ENCODE measurements at regions not wholly inside any gene's neighbourhood (a gene's known extent, or its start where the extent isn't known, plus 50 kb on each side); places are given as distances from the start of the nearest gene placed in this dataset.

DNA sequence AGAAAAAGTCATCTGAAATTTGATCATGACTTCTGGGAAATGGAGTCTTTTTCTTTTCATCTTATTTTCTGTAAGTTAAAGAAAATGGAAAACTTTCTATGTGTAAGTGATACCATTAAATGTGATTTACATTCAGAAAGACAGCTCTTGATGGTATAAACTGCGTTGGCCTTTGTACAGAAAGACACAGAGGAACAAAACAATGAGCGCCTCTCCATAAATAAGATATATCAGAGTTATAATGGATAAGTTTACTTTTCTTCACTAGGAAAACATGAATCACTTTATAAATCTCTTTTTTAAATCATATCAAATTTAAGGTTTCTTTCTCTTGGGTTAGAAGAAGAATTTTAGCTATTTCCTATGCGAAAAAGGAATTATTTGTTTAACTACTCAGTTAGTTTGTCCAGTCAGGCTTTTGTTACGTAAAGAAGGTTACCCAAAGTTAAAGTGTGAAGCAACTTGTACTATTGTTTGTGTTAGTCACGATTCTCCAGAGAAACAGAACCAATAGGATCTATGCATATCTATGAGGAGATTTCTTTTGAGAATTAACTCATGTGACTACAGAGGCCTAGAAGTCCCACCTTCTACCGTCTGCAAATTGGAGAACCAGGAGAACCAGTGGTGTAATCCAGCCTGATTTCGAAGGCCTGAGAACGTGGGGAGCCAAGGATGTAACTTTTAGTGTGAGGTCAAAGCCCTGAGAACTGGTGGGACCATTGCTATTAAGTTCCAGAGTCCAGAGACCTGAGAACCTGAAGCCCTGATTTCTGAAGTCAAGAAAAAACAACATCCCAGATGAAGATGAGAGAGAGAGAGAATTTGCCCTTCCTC, 295.4 kb upstream of the KCNJ16 start:
- H3K36me3 Mint-ChIP-seq (ENCODE audit: low read depth), result no peaks in the 10 kb centered on the region
- intact Hi-C loops (cut with micrococcal nuclease), result no loop called here
- no peak overlapping the region for H3K4me3 Mint-ChIP-seq
- H3K27ac Mint-ChIP-seq, result no peak overlapping the region
- no peaks in the 10 kb centered on the region for H3K4me1 Mint-ChIP-seq
- no peaks in the 10 kb centered on the region for H3K27me3 Mint-ChIP-seq
- no peak for DNase-seq
- peaks cover 3% of the 10 kb centered on the region for H3K9me3 Mint-ChIP-seq

DNA sequence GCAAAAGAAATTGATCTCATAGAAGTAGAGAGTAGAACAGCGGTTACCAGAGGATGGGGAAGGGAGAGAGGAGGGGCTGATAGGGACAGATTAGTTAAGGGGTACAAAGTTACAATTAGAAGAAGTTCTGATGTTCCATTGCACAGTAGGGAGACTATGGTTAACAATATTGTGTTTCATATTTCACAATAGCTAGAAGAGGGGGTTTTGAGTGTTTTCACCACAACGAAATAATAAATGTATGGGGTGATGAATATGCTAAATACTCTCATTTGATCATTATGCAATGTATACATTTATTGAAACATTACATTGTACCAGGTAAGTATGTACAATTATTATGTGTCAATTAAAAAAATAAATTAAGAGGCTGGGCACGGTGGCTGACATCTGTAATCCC, 291.2 kb upstream of the KCNJ16 start:
- no peak overlapping the region for H3K27ac Mint-ChIP-seq
- H3K9me3 Mint-ChIP-seq, result peaks cover 3% of the 10 kb centered on the region
- DNase-seq, result no peak
- H3K27me3 Mint-ChIP-seq, result no peaks in the 10 kb centered on the region
- intact Hi-C loops (cut with micrococcal nuclease), result no loop called here
- H3K4me1 Mint-ChIP-seq, result no peaks in the 10 kb centered on the region
- no peaks in the 10 kb centered on the region for H3K36me3 Mint-ChIP-seq (ENCODE audit: low read depth)
- no peak overlapping the region for H3K4me3 Mint-ChIP-seq

GRCh38 chr17:69788957-69789356, 286.1 kb upstream of the KCNJ16 start:
- Mint-ChIP-seq H3K27me3 (no peaks in the 10 kb centered on the region), H3K4me3 (no peak overlapping the region), H3K36me3 (ENCODE audit: low read depth) (no peaks in the 10 kb centered on the region), H3K9me3 (no peaks in the 10 kb centered on the region), H3K27ac (no peak overlapping the region), H3K4me1 (no peaks in the 10 kb centered on the region)
- intact Hi-C loops (cut with micrococcal nuclease), result no loop called here
- no peak for DNase-seq

GRCh38 chr17:69796078-69796477, 278.9 kb upstream of the KCNJ16 start:
- Mint-ChIP-seq H3K27ac (no peak overlapping the region), H3K4me3 (no peak overlapping the region)

DNA sequence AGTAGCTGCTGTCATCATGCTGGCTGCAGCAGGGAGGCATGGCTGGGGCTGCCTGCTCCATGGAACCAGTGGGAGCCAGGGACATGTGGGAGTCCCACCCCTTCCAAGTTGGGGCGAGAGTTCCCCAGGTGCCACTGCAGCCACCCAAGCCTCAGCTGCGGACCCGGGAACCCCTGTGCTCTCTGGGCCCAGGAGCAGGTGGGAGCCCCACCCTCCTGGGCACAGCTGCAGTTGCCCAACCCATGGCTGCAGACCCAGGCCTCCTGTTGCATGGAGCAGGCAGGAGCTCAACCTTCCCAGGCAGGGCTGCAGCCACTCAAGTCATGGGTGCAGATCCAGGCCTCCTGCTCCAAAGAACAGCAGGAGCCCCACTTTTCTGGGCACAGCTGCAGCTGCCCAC, 274.2 kb upstream of the KCNJ16 start:
- no peaks in the 10 kb centered on the region for H3K27me3 Mint-ChIP-seq
- no peak overlapping the region for H3K4me3 Mint-ChIP-seq
- no peaks in the 10 kb centered on the region for H3K4me1 Mint-ChIP-seq
- H3K27ac Mint-ChIP-seq, result no peak overlapping the region
- DNase-seq, result no peak
- peaks cover 24% of the 10 kb centered on the region for H3K9me3 Mint-ChIP-seq
- intact Hi-C loops (cut with micrococcal nuclease), result no loop called here
- H3K36me3 Mint-ChIP-seq (ENCODE audit: low read depth), result no peaks in the 10 kb centered on the region

More at GRCh38 chr17:69796078-69796477, 278.9 kb upstream of the KCNJ16 start:
- H3K9me3 Mint-ChIP-seq, result peaks cover 18% of the 10 kb centered on the region
- no peaks in the 10 kb centered on the region for H3K4me1 Mint-ChIP-seq
- no peak for DNase-seq
- intact Hi-C loops (cut with micrococcal nuclease), result no loop called here
- H3K36me3 Mint-ChIP-seq (ENCODE audit: low read depth), result no peaks in the 10 kb centered on the region
- no peaks in the 10 kb centered on the region for H3K27me3 Mint-ChIP-seq

DNA sequence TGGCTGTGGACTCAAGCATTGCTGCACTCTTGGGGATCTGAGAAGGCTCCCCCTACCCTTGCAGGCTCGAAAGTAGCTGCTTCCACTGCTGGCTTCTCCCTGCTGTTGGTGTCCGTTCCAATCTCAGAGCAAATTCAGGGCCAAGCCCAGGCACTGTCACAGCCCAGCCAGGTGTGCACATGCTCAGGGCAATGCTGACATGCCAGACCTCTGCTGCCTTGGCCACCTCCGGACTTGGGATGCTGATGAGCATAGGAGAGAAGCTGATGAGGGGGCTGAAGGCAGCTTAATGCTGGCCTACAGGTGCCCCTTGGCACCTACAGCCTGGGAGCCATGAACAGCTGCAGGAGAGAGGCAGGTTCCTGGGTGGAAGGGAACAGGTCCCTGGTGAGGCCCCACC, 273.7 kb upstream of the KCNJ16 start:
- Mint-ChIP-seq H3K27me3 (no peaks in the 10 kb centered on the region), H3K4me1 (no peaks in the 10 kb centered on the region), H3K36me3 (ENCODE audit: low read depth) (no peaks in the 10 kb centered on the region), H3K27ac (no peak overlapping the region), H3K9me3 (peaks cover 24% of the 10 kb centered on the region), H3K4me3 (no peak overlapping the region)
- DNase-seq, result no peak
- intact Hi-C loops (cut with micrococcal nuclease), result no loop called here

DNA sequence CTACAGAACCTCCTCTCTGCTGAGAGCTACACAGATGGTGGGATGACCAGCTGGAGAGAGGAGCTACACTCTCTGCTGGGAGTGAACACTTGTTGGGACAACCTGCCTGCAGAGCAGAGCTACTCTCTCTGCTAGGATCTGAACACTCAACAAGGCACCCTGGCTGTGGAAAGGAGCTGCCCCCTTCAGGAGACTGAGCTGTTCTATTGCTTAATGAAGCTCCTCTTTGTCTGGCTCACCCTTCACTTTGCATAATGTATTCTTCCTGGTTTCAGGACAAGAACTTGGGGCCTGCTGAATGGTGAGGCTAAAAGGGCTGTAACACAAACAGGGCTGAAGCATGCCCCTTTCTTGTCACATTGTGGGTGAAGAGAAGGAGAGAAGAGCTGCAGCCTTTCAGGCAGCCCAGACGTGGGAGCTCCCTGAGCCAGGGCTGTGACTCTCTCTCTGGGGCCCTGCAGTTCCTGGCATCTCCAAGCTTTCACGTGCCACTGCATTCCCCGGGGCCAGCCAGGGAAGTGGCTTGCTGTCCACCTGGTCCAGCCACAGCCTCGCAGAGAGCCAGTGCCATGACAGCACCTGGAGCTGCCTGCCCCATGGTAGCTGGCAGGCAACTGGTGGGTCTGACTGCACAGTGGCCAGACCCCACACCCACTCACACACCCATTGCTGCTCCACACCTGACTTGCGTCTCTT, 272.8 kb upstream of the KCNJ16 start:
- H3K27me3 Mint-ChIP-seq, result no peaks in the 10 kb centered on the region
- intact Hi-C loops (cut with micrococcal nuclease), result no loop called here
- H3K4me1 Mint-ChIP-seq, result no peaks in the 10 kb centered on the region

DNA sequence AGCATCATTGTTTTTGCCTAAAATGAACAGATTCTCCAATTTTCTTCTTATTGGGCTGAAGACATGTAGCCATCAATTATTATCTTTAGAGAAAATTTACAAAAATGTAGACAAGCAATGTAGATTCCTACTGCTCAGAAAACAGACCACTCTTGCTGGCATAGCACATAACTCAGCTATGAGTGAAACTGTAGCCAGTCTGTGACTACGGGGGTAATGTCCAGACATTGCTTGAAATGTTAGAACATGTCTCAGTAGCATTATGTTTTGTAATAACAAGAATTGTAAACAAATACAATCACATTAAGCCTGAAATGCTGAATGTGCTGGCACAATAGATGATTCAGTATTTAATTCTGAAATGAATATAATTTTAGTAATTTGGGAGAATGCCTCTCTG, 265.7 kb upstream of the KCNJ16 start:
- Mint-ChIP-seq H3K27ac (no peak overlapping the region), H3K4me3 (no peak overlapping the region), H3K36me3 (ENCODE audit: low read depth) (no peaks in the 10 kb centered on the region), H3K9me3 (no peaks in the 10 kb centered on the region), H3K4me1 (no peaks in the 10 kb centered on the region), H3K27me3 (no peaks in the 10 kb centered on the region)
- intact Hi-C loops (cut with micrococcal nuclease), result no loop called here
- DNase-seq, result no peak

More for the DNA sequence above, 272.8 kb upstream of the KCNJ16 start:
- Mint-ChIP-seq H3K36me3 (ENCODE audit: low read depth) (no peaks in the 10 kb centered on the region), H3K9me3 (peaks cover 24% of the 10 kb centered on the region), H3K27ac (no peak overlapping the region), H3K4me3 (no peak overlapping the region)
- no peak for DNase-seq

GRCh38 chr17:69810326-69810965, 264.6 kb upstream of the KCNJ16 start:
- intact Hi-C loops (cut with micrococcal nuclease), result no loop called here

GRCh38 chr17:69812240-69812837, 262.7 kb upstream of the KCNJ16 start:
- Mint-ChIP-seq H3K4me3 (no peak overlapping the region), H3K4me1 (no peaks in the 10 kb centered on the region), H3K36me3 (ENCODE audit: low read depth) (no peaks in the 10 kb centered on the region), H3K27ac (no peak overlapping the region), H3K27me3 (no peaks in the 10 kb centered on the region), H3K9me3 (no peaks in the 10 kb centered on the region)
- no peak for DNase-seq
- intact Hi-C loops (cut with micrococcal nuclease), result no loop called here

More at GRCh38 chr17:69810326-69810965, 264.6 kb upstream of the KCNJ16 start:
- DNase-seq, result no peak
- H3K9me3 Mint-ChIP-seq, result no peaks in the 10 kb centered on the region
- H3K27me3 Mint-ChIP-seq, result no peaks in the 10 kb centered on the region
- no peak overlapping the region for H3K4me3 Mint-ChIP-seq
- H3K4me1 Mint-ChIP-seq, result no peaks in the 10 kb centered on the region
- H3K27ac Mint-ChIP-seq, result no peak overlapping the region
- no peaks in the 10 kb centered on the region for H3K36me3 Mint-ChIP-seq (ENCODE audit: low read depth)

DNA sequence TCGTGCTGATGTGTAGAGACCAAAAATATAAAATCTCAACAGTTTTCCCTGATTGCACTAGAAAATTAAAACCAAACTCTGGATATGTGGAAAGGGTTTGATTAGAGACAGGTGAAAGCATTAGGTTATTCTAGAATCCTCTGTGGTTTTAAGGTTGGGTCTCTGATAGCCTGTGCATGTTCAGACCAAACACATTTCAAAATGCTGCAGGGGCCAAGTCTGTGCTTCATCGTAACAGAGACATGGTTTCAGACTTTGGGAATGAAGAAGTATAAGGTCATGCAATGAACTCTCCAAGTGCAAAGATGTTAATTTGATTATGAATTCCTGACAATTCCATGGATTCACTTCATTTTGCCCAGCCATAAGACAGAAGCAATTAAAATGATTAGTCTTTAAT, 261.0 kb upstream of the KCNJ16 start:
- Mint-ChIP-seq H3K9me3 (peaks cover 5% of the 10 kb centered on the region), H3K27me3 (no peaks in the 10 kb centered on the region), H3K4me3 (no peak overlapping the region), H3K4me1 (no peaks in the 10 kb centered on the region), H3K36me3 (ENCODE audit: low read depth) (no peaks in the 10 kb centered on the region), H3K27ac (no peak overlapping the region)
- intact Hi-C loops (cut with micrococcal nuclease), result no loop called here
- DNase-seq, result no peak

- Mint-ChIP-seq H3K27ac (no peak overlapping the region), H3K4me1 (no peaks in the 10 kb centered on the region), H3K9me3 (peaks cover 5% of the 10 kb centered on the region), H3K36me3 (ENCODE audit: low read depth) (no peaks in the 10 kb centered on the region), H3K27me3 (no peaks in the 10 kb centered on the region), H3K4me3 (no peak overlapping the region)
- intact Hi-C loops (cut with micrococcal nuclease), result no loop called here
- DNase-seq, result no peak
These were observed 259.6 kb upstream of the KCNJ16 start for GRCh38 chr17:69815406-69815805.

- no peak overlapping the region for H3K4me3 Mint-ChIP-seq
- peaks cover 5% of the 10 kb centered on the region for H3K9me3 Mint-ChIP-seq
- H3K27me3 Mint-ChIP-seq, result no peaks in the 10 kb centered on the region
- no peaks in the 10 kb centered on the region for H3K4me1 Mint-ChIP-seq
- intact Hi-C loops (cut with micrococcal nuclease), result no loop called here
- no peaks in the 10 kb centered on the region for H3K36me3 Mint-ChIP-seq (ENCODE audit: low read depth)
- no peak overlapping the region for H3K27ac Mint-ChIP-seq
- DNase-seq, result no peak
These were observed 256.6 kb upstream of the KCNJ16 start for GRCh38 chr17:69818467-69818866.
